ENCODE measurements at regions not wholly inside any gene's neighbourhood (a gene's known extent, or its start where the extent isn't known, plus 50 kb on each side); places are given as distances from the start of the nearest gene placed in this dataset.

DNA sequence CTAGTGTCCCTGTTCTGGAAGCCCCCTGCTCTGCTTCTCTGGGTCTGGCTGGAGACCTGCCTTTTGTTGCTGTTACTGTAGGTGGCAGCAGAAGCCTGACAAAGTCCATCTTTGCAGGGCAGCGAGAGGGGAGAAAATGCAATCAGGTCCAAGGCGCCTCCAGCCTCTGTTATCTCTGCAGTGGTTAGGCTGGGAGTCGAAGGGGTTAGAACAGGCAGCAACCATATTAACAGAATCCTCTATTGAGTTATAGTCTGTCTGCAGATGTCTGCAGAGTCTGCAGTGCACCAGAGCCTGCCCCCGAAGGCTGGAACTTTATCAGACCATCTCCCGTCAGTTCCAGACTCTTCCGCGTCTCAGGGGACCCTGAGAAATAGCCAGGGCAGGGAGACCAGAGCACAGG lies 404.9 kb upstream of the EEF2KMT start:
- Histone ChIP-seq H3K4me1 (ENCODE audit: control insufficient read depth in 1 of 2, insufficient read depth in 1 of 2, low read depth in 1 of 2, low read length in 1 of 2) (no peaks in the 10 kb centered on the region), H3K9me3 (no peaks in the 10 kb centered on the region), H3K27me3 (no peaks in the 10 kb centered on the region), H3K36me3 (no peaks in the 10 kb centered on the region), H3K4me3 (ENCODE audit: low read depth in 1 of 2, low read length in 1 of 2) (no peak overlapping the region), H3K27ac (no peak overlapping the region)
- no peak for TF ChIP-seq CTCF (IDR thresholded peaks at IDR 0.05)

- TF ChIP-seq CTCF (IDR thresholded peaks at IDR 0.05): no peak
- H3K4me3 ChIP-seq (ENCODE audit: low read depth in 1 of 2, low read length in 1 of 2): no peak overlapping the region
- no peaks in the 10 kb centered on the region for H3K9me3 ChIP-seq
- no peaks in the 10 kb centered on the region for H3K4me1 ChIP-seq (ENCODE audit: control insufficient read depth in 1 of 2, insufficient read depth in 1 of 2, low read depth in 1 of 2, low read length in 1 of 2)
- H3K27ac ChIP-seq: no peak overlapping the region
- no peaks in the 10 kb centered on the region for H3K27me3 ChIP-seq
- no peaks in the 10 kb centered on the region for H3K36me3 ChIP-seq
These were observed 402.9 kb upstream of the EEF2KMT start for GRCh38 chr16:5500526-5500925.

DNA sequence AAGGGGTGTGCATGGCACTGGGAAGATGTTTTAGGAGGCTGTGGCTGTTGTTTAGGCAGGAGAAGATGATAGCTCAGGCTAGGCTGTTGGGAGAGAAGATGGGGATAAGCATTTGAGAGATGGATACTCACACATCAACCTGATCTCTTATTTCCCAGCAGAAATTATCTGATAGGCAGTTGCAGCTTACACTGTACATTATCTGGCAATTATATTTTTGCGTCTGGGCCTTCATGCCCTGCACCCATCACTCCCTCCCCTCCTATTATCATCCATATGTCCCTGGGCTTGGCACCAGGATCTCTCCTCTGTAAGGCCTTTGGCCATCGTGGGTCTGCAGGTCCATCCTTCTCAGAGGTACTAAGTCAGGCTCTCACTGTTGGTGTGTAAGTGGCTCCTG lies 401.0 kb upstream of the EEF2KMT start:
- no peak for TF ChIP-seq CTCF (IDR thresholded peaks at IDR 0.05)
- Histone ChIP-seq H3K4me1 (ENCODE audit: control insufficient read depth in 1 of 2, insufficient read depth in 1 of 2, low read depth in 1 of 2, low read length in 1 of 2) (no peaks in the 10 kb centered on the region), H3K27me3 (no peaks in the 10 kb centered on the region), H3K9me3 (no peaks in the 10 kb centered on the region), H3K27ac (no peak overlapping the region), H3K36me3 (no peaks in the 10 kb centered on the region), H3K4me3 (ENCODE audit: low read depth in 1 of 2, low read length in 1 of 2) (no peak overlapping the region)

DNA sequence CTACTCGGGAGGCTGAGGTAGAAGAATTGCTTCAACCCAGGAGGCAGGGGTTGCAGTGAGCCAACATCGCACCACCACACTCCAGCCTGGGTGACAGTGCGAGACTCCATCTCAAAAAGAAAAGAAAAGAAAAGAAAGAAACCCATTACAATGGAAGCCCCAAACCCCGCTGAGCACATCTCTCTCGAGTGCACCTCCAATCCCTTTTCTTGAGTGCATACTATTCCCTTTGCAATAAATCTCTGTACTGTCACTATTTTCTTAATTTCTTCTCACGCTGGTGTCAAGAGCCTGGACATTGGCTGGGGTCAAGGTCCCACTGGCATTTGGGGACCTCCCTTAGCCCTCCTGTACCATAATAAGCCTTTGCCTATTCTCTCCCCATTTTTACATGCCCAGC lies 398.4 kb upstream of the EEF2KMT start:
- H3K4me1 ChIP-seq (ENCODE audit: control insufficient read depth in 1 of 2, insufficient read depth in 1 of 2, low read depth in 1 of 2, low read length in 1 of 2): no peaks in the 10 kb centered on the region
- TF ChIP-seq CTCF (IDR thresholded peaks at IDR 0.05): no peak
- no peak overlapping the region for H3K4me3 ChIP-seq (ENCODE audit: low read depth in 1 of 2, low read length in 1 of 2)
- no peaks in the 10 kb centered on the region for H3K36me3 ChIP-seq
- H3K27ac ChIP-seq: no peak overlapping the region
- H3K27me3 ChIP-seq: no peaks in the 10 kb centered on the region
- H3K9me3 ChIP-seq: no peaks in the 10 kb centered on the region

- H3K4me3 ChIP-seq (ENCODE audit: low read depth in 1 of 2, low read length in 1 of 2): no peak overlapping the region
- no peaks in the 10 kb centered on the region for H3K36me3 ChIP-seq
- no peak overlapping the region for H3K27ac ChIP-seq
- no peaks in the 10 kb centered on the region for H3K4me1 ChIP-seq (ENCODE audit: control insufficient read depth in 1 of 2, insufficient read depth in 1 of 2, low read depth in 1 of 2, low read length in 1 of 2)
- peak; percentile 40 for TF ChIP-seq CTCF (IDR thresholded peaks at IDR 0.05)
- no peaks in the 10 kb centered on the region for H3K9me3 ChIP-seq
- H3K27me3 ChIP-seq: no peaks in the 10 kb centered on the region
These were observed 392.9 kb upstream of the EEF2KMT start for GRCh38 chr16:5490499-5490898.

DNA sequence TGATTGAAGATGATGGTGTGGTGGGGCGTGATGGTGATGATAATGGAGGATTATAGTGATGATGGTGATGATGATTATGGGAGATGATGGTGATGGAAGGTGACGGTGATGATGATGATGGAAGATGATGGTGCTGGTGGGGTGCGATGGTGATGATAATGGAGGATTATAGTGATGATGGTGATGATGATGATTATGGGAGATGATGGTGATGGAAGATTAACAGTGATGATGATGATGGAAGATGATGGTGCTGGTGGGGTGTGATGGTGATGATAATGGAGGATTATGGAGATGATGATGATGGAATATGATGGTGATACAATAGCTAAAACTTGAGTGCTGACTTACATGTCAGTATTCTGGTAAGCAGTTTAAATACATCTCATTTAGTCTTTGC lies 391.0 kb upstream of the EEF2KMT start:
- no peaks in the 10 kb centered on the region for H3K9me3 ChIP-seq
- no peaks in the 10 kb centered on the region for H3K4me1 ChIP-seq (ENCODE audit: control insufficient read depth in 1 of 2, insufficient read depth in 1 of 2, low read depth in 1 of 2, low read length in 1 of 2)
- H3K36me3 ChIP-seq: no peaks in the 10 kb centered on the region
- TF ChIP-seq CTCF (IDR thresholded peaks at IDR 0.05): no peak
- no peaks in the 10 kb centered on the region for H3K27me3 ChIP-seq
- no peak overlapping the region for H3K4me3 ChIP-seq (ENCODE audit: low read depth in 1 of 2, low read length in 1 of 2)
- H3K27ac ChIP-seq: no peak overlapping the region

Measured in neutrophil (primary cell).